Sigmoid colon (tissue), 6 donors: ENCODE measurements at regions not wholly inside any gene's neighbourhood (a gene's known extent, or its start where the extent isn't known, plus 50 kb on each side); places are given as distances from the start of the nearest gene placed in this dataset.

Experiments used
- DNase-seq: peaks from one replicate; pipeline ENCODE4 v3.0.0-alpha.2; 2019
- H3K27ac ChIP-seq, 4 donors: fragments of 200-600 bp; sonication (generic); one replicate each; pipeline ENCODE4 v1.5.1; 2016 to 2019; ENCODE audit warnings: mild to moderate bottlenecking in 1 of 4
- H3K27me3 ChIP-seq, 3 donors: fragments of 200-600 bp; sonication (generic); one replicate each; pipeline ENCODE4 v1.5.1; 2019; ENCODE audit warnings: mild to moderate bottlenecking in 1 of 3
- H3K36me3 ChIP-seq, 4 donors: fragments of 200-600 bp; sonication (generic); one replicate each; pipeline ENCODE4 v1.5.1; 2016 to 2019
- H3K4me1 ChIP-seq, 4 donors: fragments of 200-600 bp; sonication (generic); one replicate each; pipeline ENCODE4 v1.5.1; 2017 to 2019
- H3K4me3 ChIP-seq, 4 donors: fragments of 200-600 bp; sonication (generic); one replicate each; pipeline ENCODE4 v1.5.1; 2017 to 2019; ENCODE audit warnings: mild to moderate bottlenecking in 2 of 4, moderate library complexity in 1 of 4
- H3K9me3 ChIP-seq, 4 donors: fragments of 200-600 bp in 3 of 4; sonication (generic) in 3 of 4; one replicate each; pipeline versions ENCODE4 v1.5.1 to v1.6.1; 2013 to 2019
- EP300 ChIP-seq, 4 donors: sonication (generic); formaldehyde crosslinking; IDR thresholded peaks; one replicate each; pipeline ENCODE4 v1.6.1; 2017; ENCODE audit warnings: antibody characterized with exemption in 4 of 4
- POLR2A ChIP-seq, 2 donors: fragments of 450-650 bp; IDR thresholded peaks; one replicate each; pipeline ENCODE4 v1.6.1; 2016; ENCODE audit warnings: antibody characterized with exemption in 2 of 2, mild to moderate bottlenecking in 2 of 2, moderate library complexity in 2 of 2
- POLR2AphosphoS5 ChIP-seq, 4 donors: sonication (generic); formaldehyde crosslinking; IDR thresholded peaks; one replicate each; pipeline ENCODE4 v1.6.1; 2017; ENCODE audit warnings: antibody characterized with exemption in 4 of 4
- whole genome bisulfite sequencing, 2 donors: extraction: QIAGEN DNeasy Blood & Tissue Kit; methylation state at CpG; one replicate each; pipeline ENCODE4 v1.1.7; 2013; 5-methylcytosine and 5-hydroxymethylcytosine counted together
- intact Hi-C: fragments of 100-400 bp; cut with DNase I; formaldehyde crosslinking; loops from one replicate; pipeline ENCODE4 v1.15.1; 2023
- TF ChIP-seq, protein P1 (sequence below), 4 experiments: fragments of 450-650 bp in 3 of 4; fragments of 200-600 bp in 1 of 4; IDR thresholded peaks; one replicate each; pipeline ENCODE4 v1.5.1; 2016 to 2019; ENCODE audit warnings: antibody characterized with exemption in 4 of 4, mild to moderate bottlenecking in 3 of 4, moderate library complexity in 2 of 4
- donor health status: healthy with polysubstance abuse.
- donor health status: healthy.

DNA sequence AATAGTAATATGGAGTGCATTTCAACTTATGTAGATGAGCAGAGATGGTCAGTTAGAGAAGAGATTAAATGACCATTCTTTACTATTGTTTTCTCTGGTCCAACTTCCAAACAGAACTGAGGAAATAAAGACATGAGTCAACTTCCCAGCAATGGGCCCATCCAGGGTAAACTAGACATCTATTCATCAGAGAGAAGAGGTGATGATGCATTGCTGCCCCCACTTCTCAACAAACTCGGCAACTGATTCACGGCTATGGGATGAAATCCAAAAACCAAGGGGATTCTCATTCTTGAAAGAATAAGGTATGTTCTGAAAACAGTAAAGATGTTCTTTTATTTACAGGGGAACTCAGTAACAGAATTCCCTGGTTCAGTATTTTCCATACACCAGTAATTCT, 190.7 kb downstream of the RDH14 start:
- 89 to 91% methylated on average over 2 of the region's 2 CpGs for WGBS, 2 donors
- H3K36me3 ChIP-seq: no peaks in the 10 kb centered on the region
- H3K27ac ChIP-seq: no peak overlapping the region
- H3K9me3 ChIP-seq: no peaks in the 10 kb centered on the region
- H3K4me3 ChIP-seq: no peak overlapping the region
- no peak for DNase-seq
- no peak for TF ChIP-seq EP300 (IDR thresholded peaks at IDR 0.05)
- TF ChIP-seq POLR2A (IDR thresholded peaks at IDR 0.05): no peak
- TF ChIP-seq, protein P1, sequence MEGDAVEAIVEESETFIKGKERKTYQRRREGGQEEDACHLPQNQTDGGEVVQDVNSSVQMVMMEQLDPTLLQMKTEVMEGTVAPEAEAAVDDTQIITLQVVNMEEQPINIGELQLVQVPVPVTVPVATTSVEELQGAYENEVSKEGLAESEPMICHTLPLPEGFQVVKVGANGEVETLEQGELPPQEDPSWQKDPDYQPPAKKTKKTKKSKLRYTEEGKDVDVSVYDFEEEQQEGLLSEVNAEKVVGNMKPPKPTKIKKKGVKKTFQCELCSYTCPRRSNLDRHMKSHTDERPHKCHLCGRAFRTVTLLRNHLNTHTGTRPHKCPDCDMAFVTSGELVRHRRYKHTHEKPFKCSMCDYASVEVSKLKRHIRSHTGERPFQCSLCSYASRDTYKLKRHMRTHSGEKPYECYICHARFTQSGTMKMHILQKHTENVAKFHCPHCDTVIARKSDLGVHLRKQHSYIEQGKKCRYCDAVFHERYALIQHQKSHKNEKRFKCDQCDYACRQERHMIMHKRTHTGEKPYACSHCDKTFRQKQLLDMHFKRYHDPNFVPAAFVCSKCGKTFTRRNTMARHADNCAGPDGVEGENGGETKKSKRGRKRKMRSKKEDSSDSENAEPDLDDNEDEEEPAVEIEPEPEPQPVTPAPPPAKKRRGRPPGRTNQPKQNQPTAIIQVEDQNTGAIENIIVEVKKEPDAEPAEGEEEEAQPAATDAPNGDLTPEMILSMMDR (IDR thresholded peaks at IDR 0.05): no peak
- no peak for TF ChIP-seq POLR2AphosphoS5 (IDR thresholded peaks at IDR 0.05)
- intact Hi-C loops: loop anchor here (10.0 kb wide), 2 partner anchors 195 to 645 kb away; no protein-coding TSS in a partner anchor
- no peaks in the 10 kb centered on the region for H3K27me3 ChIP-seq
- H3K4me1 ChIP-seq: peaks cover 0 to 10% (median 4%) of the 10 kb centered on the region in 4 donors

DNA sequence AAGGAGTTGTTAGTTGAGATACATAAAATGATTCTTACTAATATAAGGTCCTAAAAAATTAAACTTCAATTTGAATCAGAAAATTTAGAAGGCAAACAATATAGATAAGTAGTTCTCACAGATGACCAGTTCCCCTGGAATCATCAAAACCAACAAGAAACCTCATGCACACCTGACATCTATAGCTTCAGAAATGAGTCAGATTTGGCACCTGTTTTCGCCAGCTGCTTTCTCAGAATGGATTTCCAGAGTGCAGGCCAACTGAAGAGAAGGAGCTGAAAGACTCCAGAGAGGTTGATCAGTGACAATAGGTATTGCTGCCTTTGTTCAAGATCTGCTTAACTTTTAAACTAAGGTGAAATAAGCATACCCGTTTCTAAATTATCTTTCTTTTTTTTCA, 192.4 kb downstream of the RDH14 start:
- intact Hi-C loops: no loop called here
- H3K4me1 ChIP-seq: peaks cover 0 to 9% (median 3%) of the 10 kb centered on the region in 4 donors
- H3K27me3 ChIP-seq: no peaks in the 10 kb centered on the region
- no peak for DNase-seq
- 49 to 78% methylated on average over 2 of the region's 2 CpGs for WGBS, 2 donors
- H3K27ac ChIP-seq: no peak overlapping the region
- H3K4me3 ChIP-seq: no peak overlapping the region
- no peaks in the 10 kb centered on the region for H3K9me3 ChIP-seq
- no peak for TF ChIP-seq POLR2A (IDR thresholded peaks at IDR 0.05)
- no peak for TF ChIP-seq POLR2AphosphoS5 (IDR thresholded peaks at IDR 0.05)
- TF ChIP-seq EP300 (IDR thresholded peaks at IDR 0.05): no peak
- TF ChIP-seq, protein P1 (IDR thresholded peaks at IDR 0.05): no peak
- no peaks in the 10 kb centered on the region for H3K36me3 ChIP-seq

DNA sequence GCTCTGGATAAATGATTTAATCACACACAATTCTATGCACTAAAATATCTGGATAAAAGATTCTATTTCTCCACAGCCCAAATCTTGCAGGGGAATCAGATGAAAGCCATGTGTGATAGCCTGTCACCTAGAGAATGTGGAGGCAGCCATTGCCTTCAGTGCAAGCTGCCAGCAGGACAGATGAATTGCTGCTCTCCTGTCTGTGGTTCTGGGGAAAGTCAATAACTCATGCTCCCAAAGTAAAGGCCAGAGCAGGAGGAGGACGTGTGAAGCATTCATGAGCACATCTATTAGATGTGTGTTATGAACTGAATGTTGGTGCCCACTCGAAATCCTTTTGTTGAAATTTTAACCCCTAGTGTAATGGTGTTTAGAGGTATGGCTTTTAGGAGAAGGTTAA, 195.1 kb downstream of the RDH14 start:
- Histone ChIP-seq H3K4me3 (no peak overlapping the region), H3K27ac (no peak overlapping the region), H3K36me3 (no peaks in the 10 kb centered on the region), H3K9me3 (no peaks in the 10 kb centered on the region), H3K27me3 (no peaks in the 10 kb centered on the region), H3K4me1 (no peaks in the 10 kb centered on the region)
- DNase-seq: no peak
- TF ChIP-seq, protein P1 (IDR thresholded peaks at IDR 0.05): no peak
- no peak for TF ChIP-seq POLR2A (IDR thresholded peaks at IDR 0.05)
- no peak for TF ChIP-seq POLR2AphosphoS5 (IDR thresholded peaks at IDR 0.05)
- no peak for TF ChIP-seq EP300 (IDR thresholded peaks at IDR 0.05)
- WGBS, 2 donors: 67 to 74% methylated on average over 2 of the region's 2 CpGs
- intact Hi-C loops: no loop called here

DNA sequence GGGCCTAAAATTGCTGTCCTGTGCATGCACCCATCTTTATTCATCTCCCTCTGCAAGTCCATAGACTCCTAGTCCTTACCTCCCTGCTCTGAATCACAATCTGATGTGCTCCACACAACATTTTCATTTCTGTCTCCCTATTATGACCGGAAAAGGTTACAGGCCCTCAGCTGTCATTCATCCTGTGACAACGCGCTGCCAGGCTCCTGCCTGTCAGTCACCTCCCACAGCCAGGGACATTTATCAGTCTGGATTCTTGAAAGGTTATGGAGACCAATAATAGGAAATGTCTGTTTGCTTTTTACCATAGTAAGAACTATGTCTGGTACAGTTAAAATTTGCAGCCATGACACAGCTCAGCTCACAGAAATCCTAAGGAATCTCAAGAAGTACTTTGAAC, 197.1 kb downstream of the RDH14 start:
- H3K4me3 ChIP-seq: no peak overlapping the region
- TF ChIP-seq POLR2AphosphoS5 (IDR thresholded peaks at IDR 0.05): no peak
- TF ChIP-seq, protein P1 (IDR thresholded peaks at IDR 0.05): no peak
- TF ChIP-seq EP300 (IDR thresholded peaks at IDR 0.05): no peak
- TF ChIP-seq POLR2A (IDR thresholded peaks at IDR 0.05): no peak
- no peaks in the 10 kb centered on the region for H3K27me3 ChIP-seq
- no peaks in the 10 kb centered on the region for H3K9me3 ChIP-seq
- DNase-seq: no peak
- no peaks in the 10 kb centered on the region for H3K36me3 ChIP-seq
- H3K27ac ChIP-seq: no peak overlapping the region
- WGBS, 2 donors: 79 to 94% methylated on average over 3 of the region's 3 CpGs
- H3K4me1 ChIP-seq: no peaks in the 10 kb centered on the region
- intact Hi-C loops: no loop called here

DNA sequence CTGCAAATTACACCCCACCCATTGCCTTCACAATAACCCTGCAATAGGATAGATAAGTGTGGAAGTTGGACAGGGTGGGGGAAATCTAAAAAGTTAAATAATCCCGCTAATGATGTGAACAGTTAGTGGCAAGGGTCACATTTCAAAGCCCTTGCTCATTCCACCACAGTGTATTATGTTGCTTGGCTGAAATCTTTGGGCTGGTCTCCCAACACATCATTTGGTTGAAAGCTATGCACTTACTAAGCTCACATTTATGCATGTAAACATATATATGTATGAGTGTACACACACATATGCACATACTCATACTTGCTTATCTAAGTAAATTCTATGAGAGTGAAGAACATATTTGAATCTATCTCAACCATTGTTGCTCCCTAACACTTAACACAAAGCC, 197.8 kb downstream of the RDH14 start:
- Histone ChIP-seq H3K9me3 (no peaks in the 10 kb centered on the region), H3K27ac (no peak overlapping the region), H3K36me3 (no peaks in the 10 kb centered on the region), H3K4me1 (no peaks in the 10 kb centered on the region), H3K4me3 (no peak overlapping the region), H3K27me3 (no peaks in the 10 kb centered on the region)
- 78 to 91% methylated on average over 1 of the region's 1 CpG for WGBS, 2 donors
- DNase-seq: no peak
- intact Hi-C loops: no loop called here
- TF ChIP-seq, protein P1 (IDR thresholded peaks at IDR 0.05): no peak
- TF ChIP-seq POLR2AphosphoS5 (IDR thresholded peaks at IDR 0.05): no peak
- no peak for TF ChIP-seq EP300 (IDR thresholded peaks at IDR 0.05)
- no peak for TF ChIP-seq POLR2A (IDR thresholded peaks at IDR 0.05)
